GM18867 (cell line): ENCODE measurements at regions not wholly inside any gene's neighbourhood (a gene's known extent, or its start where the extent isn't known, plus 50 kb on each side); places are given as distances from the start of the nearest gene placed in this dataset.

Source experiments
- ATAC-seq: cut with Tn5 transposase; IDR thresholded peaks from one replicate; pipeline ENCODE4 v1.9.1; 2021; ENCODE audit warnings: mild to moderate bottlenecking, moderate library complexity; ENCODE audit not compliant: unreplicated experiment

DNA sequence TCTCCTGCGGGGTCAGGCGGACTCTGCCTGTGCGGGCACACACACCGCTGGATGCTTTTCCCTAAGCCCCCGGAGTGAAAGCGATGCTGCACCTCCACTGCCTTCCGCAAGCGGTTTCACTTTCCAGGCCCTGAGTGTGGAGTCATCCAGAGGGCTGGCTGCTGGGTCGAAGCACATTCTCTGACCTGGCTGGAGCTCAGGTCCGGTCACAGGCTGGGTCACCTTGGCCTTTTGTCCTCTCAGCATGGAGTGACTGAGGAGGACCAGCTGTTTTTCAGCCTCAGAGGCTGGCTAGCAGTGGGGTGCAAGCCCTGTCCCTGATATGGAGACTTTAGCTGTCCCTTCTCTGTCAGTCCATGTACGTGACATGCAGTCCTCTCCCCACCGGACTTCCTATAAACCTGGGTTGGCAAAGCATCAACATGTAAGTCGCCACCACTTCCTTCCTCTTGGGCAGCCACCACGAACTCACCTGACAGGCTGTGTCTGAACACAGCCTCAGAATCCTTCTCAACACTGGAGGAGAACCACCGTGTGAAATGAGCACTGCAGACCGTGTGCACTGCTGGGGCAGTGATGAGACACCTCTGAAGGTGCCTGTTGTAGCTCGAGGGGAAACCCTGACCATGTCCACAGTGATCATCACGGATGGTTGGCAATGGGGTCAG lies 51.3 kb downstream of the GADD45G start:
- ATAC-seq, result no peak

GRCh38 chr9:89657295-89657694 lies 52.5 kb downstream of the GADD45G start:
- no peak for ATAC-seq

DNA sequence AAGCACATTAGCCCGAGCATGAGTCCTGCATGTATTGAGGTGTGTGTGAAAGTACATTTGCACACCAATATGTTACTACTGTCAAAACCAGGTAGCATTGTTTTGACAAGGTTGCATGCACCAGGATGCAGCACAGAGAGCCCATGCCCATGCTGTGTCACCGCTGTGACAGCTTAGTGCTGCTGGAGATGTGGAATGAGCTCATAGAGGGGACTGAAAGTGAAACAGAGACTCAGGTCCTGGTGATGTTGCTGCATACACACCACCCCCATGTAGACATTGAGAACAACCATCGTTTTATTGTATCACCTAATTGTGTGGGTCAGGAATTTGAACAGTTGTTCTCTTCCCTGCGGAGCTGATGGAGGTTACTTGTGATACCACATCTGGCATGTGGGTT lies 53.0 kb downstream of the GADD45G start:
- peak; percentile 78 for ATAC-seq

DNA sequence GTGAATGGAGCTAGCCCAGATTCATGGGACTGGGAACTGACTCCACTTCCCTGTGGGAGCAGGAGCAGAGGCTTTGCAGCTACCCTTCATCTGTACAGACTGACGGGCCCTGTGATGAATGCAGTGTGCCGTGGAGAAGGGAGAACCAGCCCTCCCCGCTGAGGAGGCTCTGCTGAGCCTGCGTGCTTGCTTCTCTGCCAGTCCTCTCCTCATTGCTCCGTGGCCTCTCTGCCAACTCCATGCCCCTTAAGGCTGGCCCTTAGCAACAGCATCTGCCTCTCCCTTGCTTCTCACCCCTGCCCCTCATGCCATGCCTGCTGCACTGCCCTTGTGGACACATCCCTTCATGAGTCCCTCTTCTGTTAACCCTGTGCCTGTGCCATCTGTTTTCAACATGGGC lies 53.6 kb downstream of the GADD45G start:
- no peak for ATAC-seq

GRCh38 chr9:89658931-89659330 lies 54.1 kb downstream of the GADD45G start:
- ATAC-seq, result no peak

DNA sequence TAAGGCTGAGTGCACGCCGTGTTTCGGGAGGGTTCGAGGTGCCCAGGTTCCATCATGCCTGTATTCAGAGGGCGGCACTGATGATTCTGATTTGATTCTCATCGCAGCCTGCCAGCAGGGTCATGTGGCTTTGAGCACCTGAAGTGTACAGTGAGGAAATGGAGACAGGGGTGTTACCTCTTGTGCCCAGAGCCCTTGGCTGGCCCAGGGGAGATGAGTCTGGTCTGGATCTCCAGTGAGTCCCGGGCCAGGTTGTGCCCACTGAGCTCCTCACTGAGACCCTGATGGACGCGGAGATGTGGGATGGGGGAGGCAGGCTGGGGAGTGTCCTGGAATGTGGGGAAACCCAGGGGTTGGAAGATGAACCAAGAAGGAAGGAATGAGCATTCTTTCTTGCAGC lies 54.7 kb downstream of the GADD45G start:
- no peak for ATAC-seq

DNA sequence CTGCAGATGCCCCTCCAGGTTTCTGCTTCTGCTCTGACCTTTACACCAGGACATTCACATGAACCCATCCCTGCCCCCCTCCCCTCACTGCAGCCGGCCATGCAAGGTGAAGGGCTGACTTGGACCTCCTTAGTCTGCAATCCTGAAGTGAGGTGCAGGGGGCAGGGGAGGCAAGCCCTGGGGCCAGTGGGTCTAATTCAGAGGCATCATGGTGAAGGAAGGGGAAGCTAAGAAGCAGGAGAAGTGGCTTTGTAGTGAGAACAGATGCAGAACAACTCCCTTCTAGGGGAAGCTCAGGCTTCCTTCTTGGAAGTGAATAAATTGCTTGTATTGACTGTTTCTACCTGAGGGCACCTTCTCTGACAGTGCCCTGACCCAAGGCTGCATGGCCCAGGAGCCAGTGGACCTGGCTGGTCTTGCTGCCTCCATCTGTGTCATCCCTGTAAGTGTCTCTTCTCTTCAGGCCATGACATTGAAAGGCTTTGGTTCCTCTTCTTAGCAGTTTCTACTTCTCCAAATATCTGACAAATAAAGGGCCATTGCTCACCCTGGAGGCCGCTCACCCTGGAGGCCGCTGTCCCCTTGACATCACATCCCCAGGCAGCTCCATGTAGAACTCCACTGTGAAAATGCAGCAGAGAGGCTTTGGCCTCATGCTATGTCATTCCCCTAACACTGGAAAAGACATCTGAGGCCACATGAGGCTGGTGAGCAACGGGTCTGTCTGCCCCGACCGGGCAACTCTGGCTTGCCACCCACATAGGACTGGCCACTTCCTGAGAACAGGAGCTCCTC lies 55.3 kb downstream of the GADD45G start:
- ATAC-seq, result no peak

DNA sequence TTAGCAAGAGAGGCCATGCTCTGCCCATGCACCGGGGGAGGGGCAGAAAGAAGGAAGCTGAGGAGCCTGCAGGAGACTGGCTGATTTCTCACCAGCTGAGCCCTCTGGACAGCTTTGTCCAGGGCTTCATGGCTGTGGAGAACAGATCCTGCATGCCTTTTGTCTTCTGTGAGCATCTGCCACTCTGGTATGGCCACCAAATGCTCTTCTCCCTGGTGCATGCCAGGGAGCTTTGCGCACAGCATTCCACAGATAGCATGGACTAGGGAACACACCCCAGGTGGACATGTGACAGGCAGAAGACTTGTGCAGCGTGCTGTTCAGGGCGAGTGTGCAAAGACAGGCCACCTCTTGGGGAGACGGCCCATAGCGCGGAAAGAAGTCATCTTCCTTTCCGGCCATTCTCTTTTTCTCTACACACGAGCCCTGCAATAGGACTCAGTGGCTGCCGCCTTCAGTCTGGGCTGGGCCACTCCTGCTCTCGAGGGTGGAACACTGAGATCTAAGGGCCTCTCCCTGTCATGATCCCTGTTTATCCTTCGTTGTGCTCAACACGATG lies 56.7 kb downstream of the GADD45G start:
- no peak for ATAC-seq

DNA sequence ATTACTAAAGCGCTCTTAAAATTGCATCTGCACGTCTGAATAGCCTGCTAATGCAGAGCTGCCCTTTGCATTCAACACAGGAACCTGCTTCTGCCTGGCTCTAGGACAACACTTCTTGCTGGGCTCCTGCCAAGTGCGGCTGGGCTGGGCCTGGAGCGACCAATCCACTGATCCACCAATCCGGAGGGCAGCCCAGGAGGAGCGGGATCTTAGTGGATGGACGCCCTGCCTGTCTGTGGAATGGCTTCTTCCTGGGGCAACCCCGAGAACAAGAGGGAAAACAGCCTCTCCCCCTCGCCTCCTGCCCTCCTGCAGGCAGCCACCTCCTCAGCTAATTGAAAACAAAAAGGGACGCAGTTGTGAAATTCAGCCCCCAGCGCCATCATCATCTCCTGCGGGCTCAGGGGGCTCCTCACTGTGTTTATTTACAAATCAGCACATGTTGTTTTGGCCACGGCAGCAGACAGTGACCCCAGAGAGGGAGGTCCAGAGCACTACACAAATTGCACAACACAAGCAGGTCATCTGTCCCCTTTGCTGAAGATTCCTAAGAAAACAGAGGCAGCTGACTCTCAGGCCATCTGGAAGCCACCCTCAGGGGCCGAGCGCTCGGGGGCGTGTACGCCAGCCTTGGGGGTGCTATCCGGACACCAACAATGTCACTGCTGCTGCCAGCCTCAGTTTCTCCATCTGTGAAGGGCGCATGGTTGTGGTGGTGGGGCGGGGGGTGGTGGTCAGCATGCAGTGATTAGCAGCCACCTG lies 57.3 kb downstream of the GADD45G start:
- no peak for ATAC-seq

- no peak for ATAC-seq
Measured at GRCh38 chr9:89662718-89663613, 58.2 kb downstream of the GADD45G start.

- ATAC-seq, result no peak
Measured at GRCh38 chr9:89663614-89663970, 58.8 kb downstream of the GADD45G start.

DNA sequence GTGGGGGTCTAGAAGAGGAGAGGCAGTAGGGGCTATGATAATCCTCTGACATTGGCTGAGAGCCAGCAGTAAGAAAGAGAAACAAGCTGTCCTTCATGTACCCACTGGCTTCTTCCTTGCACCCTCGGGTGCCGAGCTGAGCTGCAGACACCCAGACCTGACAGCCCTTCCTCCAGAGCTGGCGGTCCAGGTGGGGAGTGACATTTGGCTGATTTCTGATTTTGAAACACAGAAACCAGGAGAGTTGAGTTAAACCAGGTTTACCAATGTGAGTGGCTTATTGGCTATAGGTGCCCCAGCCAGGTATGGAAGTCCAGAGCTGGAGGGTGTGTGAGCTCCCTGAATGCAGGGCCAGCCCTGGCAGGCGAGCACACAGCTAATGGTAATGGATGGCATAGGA lies 59.2 kb downstream of the GADD45G start:
- ATAC-seq, result no peak

DNA sequence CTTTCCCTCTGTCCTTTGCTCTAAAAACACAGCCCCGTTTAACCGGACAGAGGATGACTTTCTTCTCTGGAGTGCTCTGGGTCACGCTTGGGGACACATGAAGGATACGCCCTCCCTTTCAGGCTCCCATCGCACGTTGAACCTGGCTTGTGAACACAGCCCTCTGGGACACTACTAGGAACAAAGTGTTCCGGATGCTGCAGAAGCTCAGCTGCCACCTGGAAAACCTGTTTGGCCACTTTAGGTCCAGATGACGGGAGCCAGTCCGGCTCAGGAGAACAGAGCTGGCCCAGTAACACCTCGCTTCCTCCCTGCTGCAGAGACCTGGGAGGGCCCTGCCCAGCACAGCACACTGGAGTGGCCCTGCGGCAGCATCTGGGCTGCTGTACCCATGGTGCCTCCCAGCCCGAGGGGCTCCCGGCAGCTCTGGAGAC lies 60.1 kb downstream of the GADD45G start:
- no peak for ATAC-seq

- no peak for ATAC-seq
Measured at GRCh38 chr9:89666364-89666763, 61.6 kb downstream of the GADD45G start.

DNA sequence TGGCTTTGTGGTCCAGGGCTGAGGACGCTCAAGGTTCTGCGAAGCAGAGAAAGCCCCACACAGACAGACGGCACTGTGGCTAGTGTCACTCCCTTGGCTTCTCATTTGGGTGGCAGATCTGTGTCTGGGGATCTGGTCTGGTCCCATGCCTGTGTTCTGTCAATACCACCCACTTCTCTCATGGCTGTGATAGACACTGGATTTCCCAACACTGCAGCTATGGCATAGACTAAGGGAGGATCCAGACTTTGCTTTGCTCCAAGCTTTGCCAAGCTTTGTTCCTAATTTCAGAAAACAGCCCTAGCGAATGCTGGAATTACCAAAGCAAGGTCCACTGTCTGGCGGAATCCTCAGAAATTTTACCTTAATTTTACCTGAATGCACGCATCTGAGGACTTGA lies 62.1 kb downstream of the GADD45G start:
- ATAC-seq, result no peak

DNA sequence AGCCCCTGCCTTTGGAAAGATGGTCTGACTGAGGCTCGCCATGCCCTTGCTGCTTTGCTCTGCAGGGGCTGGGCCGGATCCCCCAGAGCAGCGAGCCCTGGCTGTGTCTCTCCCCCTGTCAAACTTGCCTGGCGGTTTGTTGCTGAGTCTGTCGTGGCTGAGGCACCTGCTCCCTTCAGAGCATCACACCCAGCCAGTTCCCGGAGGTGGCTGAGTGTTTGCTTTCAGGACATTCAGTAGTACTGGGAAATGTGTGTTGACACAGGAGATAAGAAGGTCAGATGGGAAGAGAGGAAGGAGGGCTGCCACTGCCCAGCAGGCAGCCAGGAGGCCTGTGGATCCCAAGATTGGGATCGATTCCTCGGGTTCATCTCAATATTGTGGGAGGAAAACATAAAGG lies 62.9 kb downstream of the GADD45G start:
- ATAC-seq, result no peak

DNA sequence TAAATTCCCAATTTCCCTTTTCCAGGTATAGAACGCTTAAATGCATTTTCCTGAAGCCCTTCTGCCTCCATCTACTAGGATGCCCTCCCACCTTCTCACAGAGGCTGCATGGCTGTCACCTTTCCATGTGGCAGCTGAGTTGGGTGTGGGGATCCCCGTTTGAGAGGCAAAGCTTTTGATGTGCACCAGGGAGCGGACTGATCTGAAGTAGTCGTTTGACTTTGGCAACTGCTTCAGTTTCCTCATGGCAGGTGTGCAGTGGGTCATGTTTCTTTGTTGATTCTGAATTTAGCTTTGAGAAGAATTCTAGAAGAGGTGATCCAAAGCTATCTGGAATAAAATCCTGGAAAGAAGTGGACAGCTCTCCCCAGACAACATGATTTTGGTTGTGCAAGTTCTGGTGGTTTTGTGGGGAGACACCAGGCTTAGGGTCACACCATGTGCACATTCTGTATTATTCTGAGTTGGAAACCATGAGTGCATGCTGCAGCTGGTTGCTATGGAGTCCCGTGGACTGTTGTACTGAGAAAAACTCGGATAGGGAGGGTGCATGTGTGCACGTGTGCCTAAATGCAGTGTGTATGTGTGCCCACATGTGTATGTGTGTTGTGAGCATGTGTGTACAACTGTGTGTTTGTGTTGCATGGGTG lies 63.5 kb downstream of the GADD45G start:
- ATAC-seq, result no peak

- ATAC-seq, result no peak
Measured at GRCh38 chr9:89668866-89669246, 64.0 kb downstream of the GADD45G start.

DNA sequence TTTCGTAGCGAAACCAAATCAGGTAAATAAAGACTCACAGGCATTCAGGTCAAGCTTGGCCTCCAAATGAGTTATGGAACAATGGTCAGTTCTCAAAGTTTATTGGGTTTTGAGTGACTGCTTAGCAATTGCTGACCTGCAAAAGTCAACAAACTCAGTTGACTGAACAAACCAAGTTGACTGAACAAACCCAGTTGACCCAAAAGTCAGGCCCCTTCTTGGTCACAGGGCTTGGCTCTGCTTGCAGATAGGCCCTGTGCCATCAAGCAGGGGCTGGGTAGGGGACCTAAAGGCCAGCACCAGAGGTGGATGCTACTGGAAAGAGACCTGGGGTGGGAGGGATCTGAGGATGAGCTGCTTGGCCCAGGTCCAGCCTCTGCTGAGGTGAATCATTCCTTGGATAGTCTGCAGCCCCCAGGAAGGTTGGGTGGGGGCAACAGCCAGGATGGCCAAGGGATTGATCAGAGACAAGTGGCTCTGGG lies 64.6 kb downstream of the GADD45G start:
- no peak for ATAC-seq

- no peak for ATAC-seq
Measured at GRCh38 chr9:89670114-89670513, 65.3 kb downstream of the GADD45G start.
